GM23248 (cell line): ENCODE measurements at regions not wholly inside any gene's neighbourhood (a gene's known extent, or its start where the extent isn't known, plus 50 kb on each side); places are given as distances from the start of the nearest gene placed in this dataset.

Source experiments
- DNase-seq: peaks from one replicate; pipeline ENCODE4 v3.0.0-alpha.2; 2015
- H2AFZ ChIP-seq: fragments of 200-600 bp; sonication (generic); 2 replicates; pipeline ENCODE4 v1.6.1; 2016; ENCODE audit warnings: antibody characterized with exemption
- H3F3A ChIP-seq: fragments of 200-600 bp; sonication (generic); 2 replicates; pipeline ENCODE4 v1.6.1; 2016; ENCODE audit warnings: mild to moderate bottlenecking, antibody characterized with exemption, mixed run types; ENCODE audit not compliant: insufficient read depth
- H3K27ac ChIP-seq: fragments of 200-600 bp; sonication (generic); 2 replicates; pipeline ENCODE4 v1.5.1; 2016; ENCODE audit warnings: mild to moderate bottlenecking
- H3K27me3 ChIP-seq: fragments of 200-600 bp; sonication (generic); replicated peaks from 2 replicates; pipeline ENCODE4 v1.6.1; 2016; ENCODE audit warnings: mild to moderate bottlenecking; ENCODE audit not compliant: insufficient read depth
- H3K36me3 ChIP-seq: fragments of 200-600 bp; sonication (generic); 2 replicates; pipeline ENCODE4 v1.6.1; 2016; ENCODE audit warnings: low read depth, mild to moderate bottlenecking
- H3K4me1 ChIP-seq: fragments of 200-600 bp; sonication (generic); 2 replicates; pipeline ENCODE4 v1.6.1; 2016; ENCODE audit warnings: mild to moderate bottlenecking; ENCODE audit not compliant: insufficient read depth
- H3K4me2 ChIP-seq: fragments of 200-600 bp; sonication (generic); one replicate; pipeline ENCODE4 v1.6.1; 2016; ENCODE audit warnings: mild to moderate bottlenecking; ENCODE audit not compliant: unreplicated experiment
- H3K4me3 ChIP-seq: fragments of 200-600 bp; sonication (generic); 2 replicates; pipeline ENCODE4 v1.5.1; 2016; ENCODE audit warnings: mild to moderate bottlenecking
- H3K79me2 ChIP-seq: fragments of 200-600 bp; sonication (generic); 2 replicates; pipeline ENCODE4 v1.6.1; 2016; ENCODE audit warnings: mild to moderate bottlenecking; ENCODE audit not compliant: insufficient read depth
- H3K9ac ChIP-seq: fragments of 200-600 bp; sonication (generic); 2 replicates; pipeline ENCODE4 v1.6.1; 2016; ENCODE audit warnings: mild to moderate bottlenecking
- H3K9me2 ChIP-seq: fragments of 200-600 bp; sonication (generic); 2 replicates; pipeline ENCODE4 v1.6.1; 2016; ENCODE audit warnings: mixed run types, mild to moderate bottlenecking, moderate library complexity; ENCODE audit not compliant: insufficient read depth
- H3K9me3 ChIP-seq: fragments of 200-600 bp; sonication (generic); one replicate; pipeline ENCODE4 v1.6.1; 2017; ENCODE audit warnings: low read depth
- H4K20me1 ChIP-seq: fragments of 200-600 bp; sonication (generic); 2 replicates; pipeline ENCODE4 v1.6.0; 2016; ENCODE audit not compliant: insufficient read depth
- EZH2 ChIP-seq: fragments of 200-600 bp; sonication (generic); IDR thresholded peaks from 2 replicates; pipeline ENCODE4 v1.6.1; 2018; ENCODE audit warnings: antibody characterized with exemption, mild to moderate bottlenecking; ENCODE audit not compliant: insufficient read depth, poor library complexity, severe bottlenecking
- EZH2phosphoT487 ChIP-seq: fragments of 200-600 bp; sonication (generic); IDR thresholded peaks from 2 replicates; pipeline ENCODE4 v1.6.1; 2018; ENCODE audit warnings: antibody characterized with exemption, moderate library complexity, mild to moderate bottlenecking, low read depth; ENCODE audit not compliant: insufficient read depth
- WGBS, 2 experiments: methylation state at CpG; one replicate each; pipeline ENCODE4 v1.1.6; 2015 to 2017; ENCODE audit warnings: low lambda C conversion rate in 2 of 2, low coverage in 1 of 2; ENCODE audit errors: missing lambda C conversion rate in 2 of 2; 5-methylcytosine and 5-hydroxymethylcytosine counted together
- in situ Hi-C: fragments of 300-500 bp; cut with MboI; formaldehyde crosslinking; loops from 2 replicates; pipeline ENCODE4 v1.15.0; 2020

DNA sequence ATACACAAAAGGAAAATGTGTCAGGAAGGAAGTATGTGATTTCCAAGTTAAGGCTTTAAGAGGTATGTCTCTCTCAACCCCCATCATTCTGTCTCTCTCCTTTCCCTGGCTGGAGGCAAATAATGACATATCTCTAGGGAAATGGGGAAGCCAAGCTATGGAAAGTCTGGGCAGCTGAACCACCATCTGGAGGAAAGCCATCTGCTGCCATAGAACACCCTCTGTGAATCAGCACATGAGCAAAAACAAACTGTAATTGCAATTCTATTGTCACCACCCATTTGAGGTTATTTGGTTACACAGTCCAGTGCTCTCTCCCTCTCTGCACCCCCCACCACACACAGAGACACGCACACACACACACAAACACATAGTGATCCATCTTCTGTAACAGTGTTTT lies 766.2 kb downstream of the FLRT2 start:
- Histone ChIP-seq H3F3A (no peaks in the 10 kb centered on the region), H3K9me2 (no peaks in the 10 kb centered on the region), H3K9me3 (no peaks in the 10 kb centered on the region), H3K27me3 (no peaks in the 10 kb centered on the region), H3K79me2 (no peaks in the 10 kb centered on the region), H3K4me3 (no peak overlapping the region), H2AFZ (no peak overlapping the region), H3K9ac (no peak overlapping the region), H3K4me2 (no peak overlapping the region), H4K20me1 (no peaks in the 10 kb centered on the region), H3K36me3 (no peaks in the 10 kb centered on the region), H3K4me1 (no peaks in the 10 kb centered on the region), H3K27ac (no peak overlapping the region)
- WGBS, 2 experiments, result 3 to 11% methylated on average over 1 of the region's 1 CpG
- no peak for TF ChIP-seq EZH2
- no peak for TF ChIP-seq EZH2phosphoT487
- DNase-seq, result no peak
- in situ Hi-C loops, result no loop called here

DNA sequence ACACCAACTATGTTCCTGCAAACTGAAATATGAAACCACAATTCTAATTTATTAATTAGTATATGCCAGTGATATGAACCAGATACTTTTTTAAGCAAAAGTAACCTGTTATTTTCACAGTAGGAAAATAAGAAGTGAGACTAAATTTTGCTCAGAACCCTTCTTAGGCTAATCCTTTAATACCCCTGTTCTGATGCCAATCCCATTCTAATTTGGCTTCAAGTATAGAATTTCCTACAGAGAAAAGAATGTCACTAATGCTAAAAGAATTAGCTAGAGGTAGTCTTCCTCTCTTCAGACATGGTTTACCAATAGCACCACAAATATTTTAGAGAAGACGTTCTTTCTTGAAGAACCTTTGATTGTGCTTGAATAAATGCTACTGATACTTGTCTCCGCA lies 758.4 kb downstream of the FLRT2 start:
- Histone ChIP-seq H3F3A (no peaks in the 10 kb centered on the region), H3K4me3 (no peak overlapping the region), H3K4me2 (no peak overlapping the region), H3K4me1 (no peaks in the 10 kb centered on the region), H4K20me1 (no peaks in the 10 kb centered on the region), H3K9me2 (no peaks in the 10 kb centered on the region), H3K9ac (no peak overlapping the region), H3K27me3 (no peaks in the 10 kb centered on the region), H3K9me3 (no peaks in the 10 kb centered on the region), H3K79me2 (no peaks in the 10 kb centered on the region), H2AFZ (no peak overlapping the region), H3K27ac (no peak overlapping the region), H3K36me3 (no peaks in the 10 kb centered on the region)
- TF ChIP-seq EZH2 (no peak), EZH2phosphoT487 (no peak)
- in situ Hi-C loops, result no loop called here
- no peak for DNase-seq
- WGBS, 2 experiments, result 19 to 20% methylated on average over 2 of the region's 2 CpGs

DNA sequence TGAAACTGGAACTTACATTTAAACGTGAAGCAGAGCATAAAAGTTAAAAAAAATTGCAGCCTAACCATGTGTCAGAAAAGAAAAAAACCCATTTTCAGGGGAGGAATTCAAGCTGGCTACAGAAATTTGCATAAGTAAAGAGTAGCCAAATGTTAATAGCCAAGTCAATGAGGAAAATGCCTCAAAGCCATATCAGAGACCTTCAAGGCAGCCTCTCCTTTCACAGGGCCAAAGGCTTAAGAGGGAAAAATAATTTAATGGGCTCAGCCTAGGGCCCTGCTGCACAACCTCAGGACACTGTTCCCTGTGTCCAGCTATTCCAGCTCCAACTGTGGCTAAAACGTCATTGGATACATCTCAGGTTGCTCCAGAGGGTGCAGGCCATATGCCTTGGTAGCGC lies 749.5 kb downstream of the FLRT2 start:
- WGBS, 2 experiments, result 18 to 23% methylated on average over 3 of the region's 3 CpGs
- Histone ChIP-seq H3K9me3 (no peaks in the 10 kb centered on the region), H4K20me1 (no peaks in the 10 kb centered on the region), H3K27me3 (no peaks in the 10 kb centered on the region), H3K4me3 (no peak overlapping the region), H3K36me3 (no peaks in the 10 kb centered on the region), H3K4me2 (no peak overlapping the region), H2AFZ (no peak overlapping the region), H3K4me1 (no peaks in the 10 kb centered on the region), H3K9ac (no peak overlapping the region), H3K9me2 (no peaks in the 10 kb centered on the region), H3K27ac (no peak overlapping the region), H3K79me2 (no peaks in the 10 kb centered on the region), H3F3A (no peaks in the 10 kb centered on the region)
- no peak for DNase-seq
- no peak for TF ChIP-seq EZH2phosphoT487
- TF ChIP-seq EZH2, result no peak
- in situ Hi-C loops, result no loop called here

DNA sequence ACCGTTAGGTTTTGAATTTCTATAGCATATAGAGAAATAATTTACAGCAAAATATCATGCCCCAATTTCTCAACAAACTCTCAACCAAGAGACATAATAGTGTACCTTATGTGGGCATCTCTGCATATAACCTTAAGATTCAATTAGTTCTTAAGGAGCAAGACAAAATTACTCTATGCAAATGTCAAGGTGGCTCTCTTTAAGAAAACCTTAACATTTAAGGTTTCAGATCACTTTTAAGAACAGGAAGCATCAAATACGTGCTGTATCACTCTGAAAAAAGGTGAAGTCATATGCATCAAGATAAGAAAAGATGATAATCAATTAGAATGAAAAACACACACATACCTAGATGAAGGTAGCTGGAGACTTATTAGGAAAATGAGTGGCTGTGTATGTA lies 728.0 kb downstream of the FLRT2 start:
- Histone ChIP-seq H3K9me2 (no peaks in the 10 kb centered on the region), H3K9ac (no peak overlapping the region), H4K20me1 (no peaks in the 10 kb centered on the region), H3K27ac (no peak overlapping the region), H2AFZ (no peak overlapping the region), H3K79me2 (no peaks in the 10 kb centered on the region), H3K4me2 (no peak overlapping the region), H3K9me3 (no peaks in the 10 kb centered on the region), H3K36me3 (no peaks in the 10 kb centered on the region), H3F3A (no peaks in the 10 kb centered on the region), H3K4me1 (no peaks in the 10 kb centered on the region), H3K27me3 (no peaks in the 10 kb centered on the region), H3K4me3 (no peak overlapping the region)
- in situ Hi-C loops, result no loop called here
- TF ChIP-seq EZH2 (no peak), EZH2phosphoT487 (no peak)
- DNase-seq, result no peak
- WGBS, 2 experiments, result 11 to 12% methylated on average over 2 of the region's 2 CpGs

DNA sequence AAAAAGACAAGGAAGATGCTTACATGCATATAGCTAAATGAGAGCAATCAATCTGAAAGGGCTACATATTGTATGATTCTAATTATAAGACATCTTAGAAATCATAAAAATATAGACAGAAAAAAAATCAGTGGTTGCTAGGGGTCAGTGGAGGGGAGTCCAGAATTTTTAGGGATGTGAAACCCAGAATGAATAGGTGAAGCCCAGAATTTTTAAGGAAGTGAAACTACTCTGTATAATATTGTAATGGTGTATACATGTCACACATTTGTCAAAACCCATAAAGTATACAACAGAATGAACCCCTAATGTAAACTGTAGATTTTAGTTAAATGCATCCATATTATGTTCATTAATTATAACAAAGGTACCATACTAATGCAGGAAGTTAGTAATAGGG lies 713.2 kb downstream of the FLRT2 start:
- Histone ChIP-seq H3F3A (no peaks in the 10 kb centered on the region), H3K4me3 (no peak overlapping the region), H3K27ac (no peak overlapping the region), H4K20me1 (no peaks in the 10 kb centered on the region), H3K4me2 (no peak overlapping the region), H3K4me1 (no peaks in the 10 kb centered on the region), H3K9ac (no peak overlapping the region), H3K79me2 (no peaks in the 10 kb centered on the region), H2AFZ (no peak overlapping the region), H3K27me3 (no peaks in the 10 kb centered on the region), H3K9me3 (no peaks in the 10 kb centered on the region), H3K36me3 (no peaks in the 10 kb centered on the region), H3K9me2 (no peaks in the 10 kb centered on the region)
- no peak for TF ChIP-seq EZH2
- TF ChIP-seq EZH2phosphoT487, result no peak
- no peak for DNase-seq
- in situ Hi-C loops, result no loop called here
